ENCODE measurements at regions not wholly inside any gene's neighbourhood (a gene's known extent, or its start where the extent isn't known, plus 50 kb on each side); places are given as distances from the start of the nearest gene placed in this dataset.
"Not testable (repeated sequence)": the region's sequence is repeated elsewhere in the genome, so short reads cannot be mapped to it uniquely, and the experiment has no call there.

- H3K27me3 ChIP-seq (replicated peaks); DNase-seq; H3K36me3 ChIP-seq (replicated peaks); in situ Hi-C loops (cut with HindIII; ENCODE audit: low pct_ligation_motif_present, low sequenced_read_pairs); H3K27ac ChIP-seq; H3K4me3 ChIP-seq (ENCODE audit: low read depth, low read length): not testable (repeated sequence)
These were observed 905.3 kb downstream of the TUBA3C start for GRCh38 chr13:18276280-18276679.

DNA sequence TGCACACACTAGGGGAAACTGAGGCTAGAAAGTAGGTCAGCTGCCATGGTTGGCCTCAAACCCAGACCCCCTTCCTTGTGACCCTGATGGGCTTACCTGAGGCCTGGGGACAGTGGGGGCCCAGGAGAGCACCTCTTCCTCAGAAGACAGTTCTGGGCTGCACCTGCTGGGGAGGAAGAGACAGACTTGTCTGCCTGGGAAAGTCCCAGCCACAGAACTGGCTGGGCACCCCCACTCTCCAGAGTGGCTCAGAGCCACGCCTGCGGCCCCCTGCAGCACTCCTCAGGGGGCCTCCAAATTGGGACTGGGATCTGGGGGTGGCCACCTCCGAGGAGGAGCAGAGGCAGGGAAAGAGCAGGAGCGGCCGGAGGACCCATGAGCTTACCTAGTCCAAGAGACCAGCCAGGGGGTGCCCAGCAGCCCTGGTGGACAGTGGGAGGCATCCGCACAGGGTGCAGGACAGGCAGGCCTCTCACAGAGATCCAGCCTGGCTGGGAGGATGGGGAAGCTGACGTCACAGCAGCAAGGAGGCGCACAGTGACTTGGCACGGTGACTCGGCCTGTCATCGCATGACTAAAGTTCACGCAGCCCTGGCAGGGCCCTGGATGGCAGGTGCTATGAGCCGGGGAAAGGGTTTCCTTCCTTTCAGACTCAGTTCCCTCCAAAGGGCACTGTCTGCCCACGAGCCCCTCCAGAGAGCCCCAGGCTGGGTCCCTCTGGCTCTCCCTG, 907.7 kb downstream of the TUBA3C start:
- H3K27me3 ChIP-seq (replicated peaks); in situ Hi-C loops (cut with HindIII; ENCODE audit: low pct_ligation_motif_present, low sequenced_read_pairs); H3K36me3 ChIP-seq (replicated peaks); H3K27ac ChIP-seq; DNase-seq; H3K4me3 ChIP-seq (ENCODE audit: low read depth, low read length): not testable (repeated sequence)

GRCh38 chr13:18258801-18259419, 922.7 kb downstream of the TUBA3C start:
- H3K27ac ChIP-seq; H3K36me3 ChIP-seq (replicated peaks); DNase-seq; H3K27me3 ChIP-seq (replicated peaks); in situ Hi-C loops (cut with HindIII; ENCODE audit: low pct_ligation_motif_present, low sequenced_read_pairs); H3K4me3 ChIP-seq (ENCODE audit: low read depth, low read length): not testable (repeated sequence)

DNA sequence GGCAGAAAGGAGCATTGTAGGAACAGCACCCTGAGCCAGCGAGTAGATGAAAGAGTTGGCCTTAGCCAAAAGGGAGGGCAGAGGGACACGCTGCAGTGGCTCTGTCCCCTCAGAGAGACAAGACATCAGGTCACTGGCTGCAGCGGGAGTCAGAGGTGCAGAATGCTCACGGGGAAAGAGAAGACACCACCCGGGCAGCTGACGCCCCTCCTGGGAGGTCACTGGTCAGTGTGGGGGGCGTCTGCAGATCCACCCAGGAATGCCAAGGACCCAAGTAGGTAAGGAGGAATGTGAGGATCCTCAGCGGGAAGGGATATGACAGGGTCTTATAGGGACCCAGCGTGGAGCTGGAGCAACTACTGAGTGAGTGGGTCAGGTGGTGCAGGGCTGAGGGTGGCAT, 923.9 kb downstream of the TUBA3C start:
- H3K4me3 ChIP-seq (ENCODE audit: low read depth, low read length); in situ Hi-C loops (cut with HindIII; ENCODE audit: low pct_ligation_motif_present, low sequenced_read_pairs); DNase-seq: not testable (repeated sequence)

GRCh38 chr13:18252848-18253247, 928.8 kb downstream of the TUBA3C start:
- H3K27ac ChIP-seq; DNase-seq; in situ Hi-C loops (cut with HindIII; ENCODE audit: low pct_ligation_motif_present, low sequenced_read_pairs); H3K4me3 ChIP-seq (ENCODE audit: low read depth, low read length); H3K36me3 ChIP-seq (replicated peaks); H3K27me3 ChIP-seq (replicated peaks): not testable (repeated sequence)

More for the DNA sequence above, 923.9 kb downstream of the TUBA3C start:
- not testable (repeated sequence) for H3K27ac ChIP-seq; H3K27me3 ChIP-seq (replicated peaks); H3K36me3 ChIP-seq (replicated peaks)

GRCh38 chr13:18248533-18249240, 932.9 kb downstream of the TUBA3C start:
- H3K27me3 ChIP-seq (replicated peaks); in situ Hi-C loops (cut with HindIII; ENCODE audit: low pct_ligation_motif_present, low sequenced_read_pairs); DNase-seq; H3K4me3 ChIP-seq (ENCODE audit: low read depth, low read length); H3K27ac ChIP-seq; H3K36me3 ChIP-seq (replicated peaks): not testable (repeated sequence)

- H3K27ac ChIP-seq; H3K4me3 ChIP-seq (ENCODE audit: low read depth, low read length); in situ Hi-C loops (cut with HindIII; ENCODE audit: low pct_ligation_motif_present, low sequenced_read_pairs); H3K27me3 ChIP-seq (replicated peaks); DNase-seq; H3K36me3 ChIP-seq (replicated peaks): not testable (repeated sequence)
These were observed 941.5 kb downstream of the TUBA3C start for GRCh38 chr13:18240086-18240485.

GRCh38 chr13:18238586-18238985, 943.0 kb downstream of the TUBA3C start:
- H3K4me3 ChIP-seq (ENCODE audit: low read depth, low read length); H3K27ac ChIP-seq; H3K36me3 ChIP-seq (replicated peaks); H3K27me3 ChIP-seq (replicated peaks); in situ Hi-C loops (cut with HindIII; ENCODE audit: low pct_ligation_motif_present, low sequenced_read_pairs); DNase-seq: not testable (repeated sequence)

- DNase-seq = no peak
- in situ Hi-C loops (cut with HindIII; ENCODE audit: low pct_ligation_motif_present, low sequenced_read_pairs) = no loop called here
These were observed 945.2 kb downstream of the TUBA3C start for GRCh38 chr13:18236528-18236815.

More at GRCh38 chr13:18236528-18236815, 945.2 kb downstream of the TUBA3C start:
- H3K36me3 ChIP-seq (replicated peaks) = no peaks in the 10 kb centered on the region
- no peaks in the 10 kb centered on the region for H3K27me3 ChIP-seq (replicated peaks)
- H3K4me3 ChIP-seq (ENCODE audit: low read depth, low read length) = no peak overlapping the region
- no peak overlapping the region for H3K27ac ChIP-seq
- TF ChIP-seq CTCF (IDR thresholded peaks at IDR 0.05; ENCODE audit: low read depth, low read length, missing control alignments) = no peak

Measured in brain microvascular endothelial cell (primary cell).